ENCODE measurements at regions not wholly inside any gene's neighbourhood (a gene's known extent, or its start where the extent isn't known, plus 50 kb on each side); places are given as distances from the start of the nearest gene placed in this dataset.

DNA sequence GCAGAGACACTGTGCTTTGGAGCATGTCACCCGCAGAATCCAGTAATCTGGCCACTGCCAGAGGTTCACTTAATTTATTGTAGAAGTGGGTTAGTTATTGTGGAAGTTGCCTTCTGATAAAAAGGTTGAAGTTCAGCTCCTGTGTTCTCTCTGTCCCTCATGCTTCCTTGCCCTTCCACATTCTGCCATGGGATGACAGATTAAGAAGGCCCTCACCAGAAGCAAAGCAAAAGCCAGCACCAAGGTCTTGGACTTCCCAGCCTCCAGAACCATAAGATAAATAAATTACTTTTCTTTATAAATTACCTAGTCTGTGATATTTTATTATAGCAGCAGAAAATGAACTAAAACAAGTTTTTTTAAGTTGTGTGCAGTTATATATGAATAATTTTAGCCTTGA is 145.0 kb upstream of the SH3BP4 start (continued):
- TF ChIP-seq MAFK (IDR thresholded peaks at IDR 0.05; ENCODE audit: low read depth, low read length) = no peak
- TF ChIP-seq, protein P1, sequence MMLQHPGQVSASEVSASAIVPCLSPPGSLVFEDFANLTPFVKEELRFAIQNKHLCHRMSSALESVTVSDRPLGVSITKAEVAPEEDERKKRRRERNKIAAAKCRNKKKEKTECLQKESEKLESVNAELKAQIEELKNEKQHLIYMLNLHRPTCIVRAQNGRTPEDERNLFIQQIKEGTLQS (IDR thresholded peaks at IDR 0.05; ENCODE audit: insufficient read depth, low read depth, low read length) = no peak
- no peak for TF ChIP-seq ZNF274 (IDR thresholded peaks at IDR 0.05; ENCODE audit: borderline replicate concordance, extremely low read depth, low read length)
